ENCODE measurements at regions not wholly inside any gene's neighbourhood (a gene's known extent, or its start where the extent isn't known, plus 50 kb on each side); places are given as distances from the start of the nearest gene placed in this dataset.

- ATAC-seq (ENCODE audit: low FRiP score) (no peak), DNase-seq (no peak)
- Histone ChIP-seq H3K27me3 (ENCODE audit: control insufficient read depth in 1 of 2, insufficient read depth in 2 of 2, low read length in 1 of 2) (no peaks in the 10 kb centered on the region), H3K27ac (ENCODE audit: low read depth in 1 of 2, low read length in 2 of 2) (peak overlapping the region in 1 of 2 donors; percentile 13), H3K4me1 (ENCODE audit: control insufficient read depth in 1 of 2, insufficient read depth in 2 of 2, low read length in 2 of 2) (peaks cover 0 to 2% of the 10 kb centered on the region in 2 donors), H3K36me3 (ENCODE audit: control insufficient read depth in 1 of 2, insufficient read depth in 2 of 2, low read length in 1 of 2) (no peaks in the 10 kb centered on the region), H3K9me3 (ENCODE audit: control insufficient read depth, low read length) (no peaks in the 10 kb centered on the region), H3K4me3 (ENCODE audit: low read length in 2 of 2) (no peak overlapping the region)
- WGBS, 2 donors = 57 to 60% methylated on average over 8 of the region's 8 CpGs
- intact Hi-C loops (cut with DNase I) = no loop called here
Observed at GRCh38 chr10:32150532-32151101, 94.4 kb upstream of the KIF5B start.

DNA sequence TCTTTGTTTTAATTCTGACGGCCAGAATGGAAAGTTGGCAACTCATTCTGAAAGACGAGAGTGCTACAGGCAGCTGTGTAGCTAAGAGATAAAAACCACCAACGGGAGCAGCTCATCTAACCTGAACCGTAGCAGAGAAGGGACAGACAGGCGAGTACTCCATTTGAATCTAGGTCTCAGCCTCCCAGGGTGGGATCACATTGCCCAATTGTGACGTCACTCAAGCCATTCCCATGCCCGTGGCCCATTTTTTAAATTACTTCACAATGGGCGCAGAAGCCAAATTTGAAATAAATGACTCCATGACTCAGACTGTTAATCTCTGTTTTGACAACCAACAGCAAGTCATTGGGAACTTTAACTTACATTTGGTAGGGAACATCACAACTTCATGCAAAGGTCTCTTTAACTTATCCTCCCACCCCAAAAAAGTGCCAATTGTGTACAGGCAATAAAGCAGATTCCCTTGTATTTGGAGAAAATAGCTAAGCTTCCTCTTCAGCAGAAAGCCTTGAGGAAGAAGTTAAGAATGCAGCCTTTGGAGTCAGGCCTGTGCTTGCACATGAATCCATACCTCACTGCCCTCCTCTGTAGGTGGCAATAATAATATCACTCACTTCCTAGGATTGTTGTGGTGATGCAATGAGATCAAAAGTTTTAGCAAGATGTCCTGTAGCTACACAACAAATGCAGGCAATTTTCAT, 93.2 kb upstream of the KIF5B start:
- ATAC-seq (ENCODE audit: low FRiP score) = peak; percentile 88
- H3K27me3 ChIP-seq (ENCODE audit: control insufficient read depth in 1 of 2, insufficient read depth in 2 of 2, low read length in 1 of 2) = no peaks in the 10 kb centered on the region
- 2% methylated on average over 8 of the region's 8 CpGs for WGBS, 2 donors
- no peak overlapping the region for H3K4me3 ChIP-seq (ENCODE audit: low read length in 2 of 2)
- H3K36me3 ChIP-seq (ENCODE audit: control insufficient read depth in 1 of 2, insufficient read depth in 2 of 2, low read length in 1 of 2) = no peaks in the 10 kb centered on the region
- intact Hi-C loops (cut with DNase I) = loop anchor here (5.0 kb wide), 2 partner anchors 92 to 97 kb away; partner anchors contain the start of gene KIF5B (in 1 of the 2)
- H3K9me3 ChIP-seq (ENCODE audit: control insufficient read depth, low read length) = no peaks in the 10 kb centered on the region
- peak overlapping the region; percentile 87 to 96 for H3K27ac ChIP-seq (ENCODE audit: low read depth in 1 of 2, low read length in 2 of 2)
- DNase-seq = peak; percentile 79 to 87
- peaks cover 0 to 1% of the 10 kb centered on the region in 2 donors for H3K4me1 ChIP-seq (ENCODE audit: control insufficient read depth in 1 of 2, insufficient read depth in 2 of 2, low read length in 2 of 2)

GRCh38 chr10:32148864-32149251, 92.6 kb upstream of the KIF5B start:
- peak; percentile 5 for ATAC-seq (ENCODE audit: low FRiP score)

GRCh38 chr10:32147730-32148129, 91.5 kb upstream of the KIF5B start:
- peaks cover 0 to 1% of the 10 kb centered on the region in 2 donors for H3K4me1 ChIP-seq (ENCODE audit: control insufficient read depth in 1 of 2, insufficient read depth in 2 of 2, low read length in 2 of 2)
- intact Hi-C loops (cut with DNase I) = loop anchor here (5.0 kb wide), 2 partner anchors 90 to 95 kb away; partner anchors contain the start of gene KIF5B (in 1 of the 2)
- 95 to 98% methylated on average over 1 of the region's 1 CpG for WGBS, 2 donors
- no peaks in the 10 kb centered on the region for H3K36me3 ChIP-seq (ENCODE audit: control insufficient read depth in 1 of 2, insufficient read depth in 2 of 2, low read length in 1 of 2)
- DNase-seq (no peak), ATAC-seq (ENCODE audit: low FRiP score) (no peak)
- no peaks in the 10 kb centered on the region for H3K27me3 ChIP-seq (ENCODE audit: control insufficient read depth in 1 of 2, insufficient read depth in 2 of 2, low read length in 1 of 2)
- H3K27ac ChIP-seq (ENCODE audit: low read depth in 1 of 2, low read length in 2 of 2) = no peak overlapping the region
- H3K9me3 ChIP-seq (ENCODE audit: control insufficient read depth, low read length) = no peaks in the 10 kb centered on the region
- no peak overlapping the region for H3K4me3 ChIP-seq (ENCODE audit: low read length in 2 of 2)

More at GRCh38 chr10:32148864-32149251, 92.6 kb upstream of the KIF5B start:
- Histone ChIP-seq H3K4me3 (ENCODE audit: low read length in 2 of 2) (no peak overlapping the region), H3K27me3 (ENCODE audit: control insufficient read depth in 1 of 2, insufficient read depth in 2 of 2, low read length in 1 of 2) (no peaks in the 10 kb centered on the region), H3K4me1 (ENCODE audit: control insufficient read depth in 1 of 2, insufficient read depth in 2 of 2, low read length in 2 of 2) (peaks cover 0 to 1% of the 10 kb centered on the region in 2 donors), H3K27ac (ENCODE audit: low read depth in 1 of 2, low read length in 2 of 2) (peak overlapping the region; percentile 57 to 96), H3K36me3 (ENCODE audit: control insufficient read depth in 1 of 2, insufficient read depth in 2 of 2, low read length in 1 of 2) (no peaks in the 10 kb centered on the region), H3K9me3 (ENCODE audit: control insufficient read depth, low read length) (no peaks in the 10 kb centered on the region)
- no peak for DNase-seq
- intact Hi-C loops (cut with DNase I) = loop anchor here (5.0 kb wide), 2 partner anchors 92 to 97 kb away; partner anchors contain the start of gene KIF5B (in 1 of the 2)
- WGBS, 2 donors = 32 to 38% methylated on average over 4 of the region's 4 CpGs

DNA sequence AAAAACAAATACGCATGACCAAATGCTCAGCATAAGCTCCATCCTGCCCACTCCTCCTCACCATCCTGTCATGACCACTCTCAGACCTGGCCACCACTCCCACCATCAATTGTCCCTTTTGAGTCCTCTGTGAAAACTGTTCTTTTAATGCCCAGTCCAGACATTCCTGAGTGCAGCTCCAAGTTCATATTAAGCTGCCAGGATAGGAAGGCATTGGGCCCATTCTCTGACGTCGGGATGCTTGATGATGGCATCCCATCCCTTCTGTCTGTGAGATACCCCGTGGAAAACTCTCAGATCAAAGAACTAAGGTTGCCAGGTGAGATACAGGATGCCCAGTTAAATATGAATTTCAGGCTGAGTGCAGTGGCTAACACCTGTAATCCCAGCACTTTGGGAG, 89.9 kb upstream of the KIF5B start:
- DNase-seq (no peak), ATAC-seq (ENCODE audit: low FRiP score) (no peak)
- H3K9me3 ChIP-seq (ENCODE audit: control insufficient read depth, low read length) = no peaks in the 10 kb centered on the region
- WGBS, 2 donors = 51 to 60% methylated on average over 4 of the region's 4 CpGs
- H3K27ac ChIP-seq (ENCODE audit: low read depth in 1 of 2, low read length in 2 of 2) = no peak overlapping the region
- no peaks in the 10 kb centered on the region for H3K27me3 ChIP-seq (ENCODE audit: control insufficient read depth in 1 of 2, insufficient read depth in 2 of 2, low read length in 1 of 2)
- H3K36me3 ChIP-seq (ENCODE audit: control insufficient read depth in 1 of 2, insufficient read depth in 2 of 2, low read length in 1 of 2) = no peaks in the 10 kb centered on the region
- H3K4me1 ChIP-seq (ENCODE audit: control insufficient read depth in 1 of 2, insufficient read depth in 2 of 2, low read length in 2 of 2) = peaks cover 0 to 1% of the 10 kb centered on the region in 2 donors
- no peak overlapping the region for H3K4me3 ChIP-seq (ENCODE audit: low read length in 2 of 2)
- intact Hi-C loops (cut with DNase I) = loop anchor here (5.0 kb wide), 2 partner anchors 89 to 94 kb away; partner anchors contain the start of gene KIF5B (in 1 of the 2)

GRCh38 chr10:32144817-32145688, 88.8 kb upstream of the KIF5B start:
- H3K4me1 ChIP-seq (ENCODE audit: control insufficient read depth in 1 of 2, insufficient read depth in 2 of 2, low read length in 2 of 2) = no peaks in the 10 kb centered on the region
- ATAC-seq (ENCODE audit: low FRiP score) = no peak

GRCh38 chr10:32143302-32143847, 87.2 kb upstream of the KIF5B start:
- intact Hi-C loops (cut with DNase I) = no loop called here
- WGBS, 2 donors = 95% methylated on average over 7 of the region's 7 CpGs

More at GRCh38 chr10:32144817-32145688, 88.8 kb upstream of the KIF5B start:
- Histone ChIP-seq H3K9me3 (ENCODE audit: control insufficient read depth, low read length) (no peaks in the 10 kb centered on the region), H3K4me3 (ENCODE audit: low read length in 2 of 2) (no peak overlapping the region), H3K27ac (ENCODE audit: low read depth in 1 of 2, low read length in 2 of 2) (no peak overlapping the region), H3K27me3 (ENCODE audit: control insufficient read depth in 1 of 2, insufficient read depth in 2 of 2, low read length in 1 of 2) (no peaks in the 10 kb centered on the region), H3K36me3 (ENCODE audit: control insufficient read depth in 1 of 2, insufficient read depth in 2 of 2, low read length in 1 of 2) (no peaks in the 10 kb centered on the region)
- no peak for DNase-seq
- WGBS, 2 donors = 88 to 95% methylated on average over 10 of the region's 10 CpGs
- intact Hi-C loops (cut with DNase I) = loop anchor here (5.0 kb wide), 2 partner anchors 88 to 93 kb away; partner anchors contain the start of gene KIF5B (in 1 of the 2)

DNA sequence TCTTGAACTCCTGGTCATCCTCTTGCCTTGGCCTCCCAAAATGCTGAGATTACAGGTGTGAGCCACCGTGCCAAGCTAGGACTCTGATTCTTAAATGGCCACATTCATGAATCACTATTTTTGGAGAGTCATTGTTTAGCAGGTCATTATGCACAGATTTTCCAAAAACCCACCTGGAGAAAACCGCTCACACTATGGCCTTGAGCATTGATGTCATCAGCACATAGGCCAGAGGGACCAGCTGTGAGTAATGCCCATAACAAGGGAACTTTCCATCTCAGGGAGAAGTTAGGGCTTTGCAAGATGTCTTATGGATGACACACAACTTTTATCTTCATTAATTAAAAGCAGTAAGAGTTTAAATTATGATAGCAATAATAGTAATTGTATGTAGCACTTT, 86.4 kb upstream of the KIF5B start:
- H3K9me3 ChIP-seq (ENCODE audit: control insufficient read depth, low read length) = no peaks in the 10 kb centered on the region
- H3K4me1 ChIP-seq (ENCODE audit: control insufficient read depth in 1 of 2, insufficient read depth in 2 of 2, low read length in 2 of 2) = peaks cover 0 to 1% of the 10 kb centered on the region in 2 donors
- DNase-seq (no peak), ATAC-seq (ENCODE audit: low FRiP score) (no peak)
- no peaks in the 10 kb centered on the region for H3K27me3 ChIP-seq (ENCODE audit: control insufficient read depth in 1 of 2, insufficient read depth in 2 of 2, low read length in 1 of 2)
- H3K4me3 ChIP-seq (ENCODE audit: low read length in 2 of 2) = no peak overlapping the region
- H3K36me3 ChIP-seq (ENCODE audit: control insufficient read depth in 1 of 2, insufficient read depth in 2 of 2, low read length in 1 of 2) = no peaks in the 10 kb centered on the region
- no peak overlapping the region for H3K27ac ChIP-seq (ENCODE audit: low read depth in 1 of 2, low read length in 2 of 2)
- 97 to 98% methylated on average over 2 of the region's 2 CpGs for WGBS, 2 donors
- intact Hi-C loops (cut with DNase I) = no loop called here

More at GRCh38 chr10:32143302-32143847, 87.2 kb upstream of the KIF5B start:
- Histone ChIP-seq H3K9me3 (ENCODE audit: control insufficient read depth, low read length) (no peaks in the 10 kb centered on the region), H3K27me3 (ENCODE audit: control insufficient read depth in 1 of 2, insufficient read depth in 2 of 2, low read length in 1 of 2) (no peaks in the 10 kb centered on the region), H3K4me1 (ENCODE audit: control insufficient read depth in 1 of 2, insufficient read depth in 2 of 2, low read length in 2 of 2) (peaks cover 0 to 1% of the 10 kb centered on the region in 2 donors), H3K36me3 (ENCODE audit: control insufficient read depth in 1 of 2, insufficient read depth in 2 of 2, low read length in 1 of 2) (no peaks in the 10 kb centered on the region), H3K27ac (ENCODE audit: low read depth in 1 of 2, low read length in 2 of 2) (no peak overlapping the region), H3K4me3 (ENCODE audit: low read length in 2 of 2) (no peak overlapping the region)
- ATAC-seq (ENCODE audit: low FRiP score) (no peak), DNase-seq (no peak)

Measured in aorta (tissue), 5 donors.